Activated CD8-positive, alpha-beta memory T cell treated with anti-CD3 and anti-CD28 coated beads for 36 hours (primary cell): ENCODE measurements at regions not wholly inside any gene's neighbourhood (a gene's known extent, or its start where the extent isn't known, plus 50 kb on each side); places are given as distances from the start of the nearest gene placed in this dataset.

ENCODE experiments used
- CTCF ChIA-PET: fragments of 350-600 bp; sonication (Branson Sonifier 250); formaldehyde crosslinking; loops from one replicate; lab custom pipeline; 2021; ENCODE audit warnings: antibody characterized with exemption; lab: Charles Lee
- POLR2A ChIA-PET: fragments of 350-600 bp; sonication (Branson Sonifier 250); formaldehyde crosslinking; loops from one replicate; lab custom pipeline; 2021; ENCODE audit warnings: antibody characterized with exemption; lab: Charles Lee

DNA sequence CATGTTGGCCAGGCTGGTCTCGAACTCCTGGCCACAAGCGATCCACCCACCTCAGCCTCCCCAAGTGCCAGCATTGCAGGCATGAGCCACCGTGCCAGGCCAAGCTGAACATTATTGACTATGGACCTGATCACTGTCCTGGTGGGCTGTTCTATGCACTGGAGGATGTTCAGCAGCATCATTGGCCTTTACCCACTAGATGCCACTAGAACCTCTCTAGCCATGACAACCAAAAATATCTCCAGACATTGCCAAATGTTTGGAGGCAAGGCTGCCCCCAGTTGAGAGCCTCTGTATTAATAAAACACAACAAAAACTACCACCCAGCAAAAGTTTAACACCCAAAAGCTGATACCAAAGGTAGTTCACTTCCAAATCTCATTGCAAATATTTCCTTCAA lies 110.8 kb upstream of the SOD1 start:
- CTCF ChIA-PET: interaction anchor here (0.7 to 1.7 kb wide), 2 partner anchors 32 to 91 kb away, joined by 3 to 5 read pairs; no protein-coding TSS in a partner anchor

DNA sequence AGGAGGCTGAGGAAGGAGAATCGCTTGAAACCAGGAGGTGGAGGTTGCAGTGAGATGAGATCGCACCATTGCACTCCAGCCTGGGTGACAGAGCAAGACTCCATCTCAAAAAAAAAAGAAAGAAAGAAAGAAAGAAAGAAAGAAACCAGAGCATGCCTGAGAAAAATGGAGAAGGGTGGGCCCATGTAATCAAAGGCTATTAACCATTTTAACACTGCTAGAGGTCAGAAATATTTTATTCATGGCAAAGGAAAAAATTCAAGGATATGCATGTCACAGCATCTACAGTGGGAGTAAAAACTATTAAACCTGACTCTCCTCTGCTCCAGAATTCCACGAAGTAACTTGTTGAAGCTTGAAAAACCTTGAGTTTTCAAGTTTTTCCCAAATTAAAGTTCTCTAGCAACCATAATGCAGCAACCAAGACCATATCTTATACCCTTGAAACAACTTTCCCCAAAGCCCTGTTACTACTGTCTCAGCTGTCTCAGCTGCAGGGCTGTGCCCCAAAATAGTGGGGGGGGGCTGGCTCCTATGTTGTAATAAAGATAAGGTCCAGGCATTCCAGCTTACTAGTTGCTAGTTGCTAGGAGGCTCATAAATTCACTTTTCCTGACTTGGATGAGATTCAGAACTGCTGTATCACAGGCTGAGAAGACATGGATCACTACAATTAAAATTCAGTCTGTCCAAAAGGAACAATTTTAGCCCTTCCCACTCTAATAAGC lies 112.9 kb upstream of the SOD1 start:
- POLR2A ChIA-PET: no interaction called here
- CTCF ChIA-PET: no interaction called here

More for the DNA sequence above, 110.8 kb upstream of the SOD1 start:
- POLR2A ChIA-PET: interaction anchor here (0.6 kb wide), 3 partner anchors 15 to 339 kb away, joined by 4 to 8 read pairs (median 7); no protein-coding TSS in a partner anchor

DNA sequence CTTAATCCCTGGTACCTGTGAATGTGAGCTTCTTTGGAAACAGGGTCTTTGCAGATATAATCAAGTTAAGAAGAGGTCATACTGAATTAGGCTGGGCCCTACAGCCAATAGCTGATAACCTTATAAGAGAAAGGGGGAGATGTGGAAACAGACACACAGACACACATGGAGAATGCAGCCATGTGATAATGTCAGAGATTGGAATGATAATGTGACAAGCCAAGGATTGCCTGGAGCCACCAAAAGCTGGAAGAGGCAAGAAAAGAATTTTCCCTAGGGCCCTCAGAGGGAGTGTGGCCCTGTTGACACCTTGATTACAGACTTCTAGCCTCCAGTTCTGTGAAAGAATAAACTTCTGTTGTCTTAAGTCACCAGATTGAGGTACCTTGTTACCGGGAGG lies 114.5 kb upstream of the SOD1 start:
- CTCF ChIA-PET: no interaction called here
- POLR2A ChIA-PET: no interaction called here

DNA sequence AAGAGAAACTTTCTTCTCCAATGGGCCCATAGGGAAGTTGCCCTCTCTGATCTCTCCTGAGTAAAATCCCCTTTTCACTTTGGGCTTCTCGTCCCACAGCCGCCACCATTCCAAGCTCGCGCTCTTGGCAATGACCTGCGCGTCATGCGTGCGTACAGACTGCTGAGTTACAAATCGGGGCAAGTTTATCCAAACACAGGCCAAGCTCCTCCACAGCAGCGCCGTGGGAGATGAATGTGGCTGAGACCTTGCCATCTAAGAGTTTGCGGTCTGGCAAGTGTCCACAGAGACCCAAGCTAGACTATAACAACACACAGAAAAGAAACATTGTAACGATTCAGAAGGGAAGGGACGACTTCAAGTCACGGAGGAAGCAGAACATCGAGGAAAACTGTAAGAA lies 116.3 kb upstream of the SOD1 start:
- ChIA-PET POLR2A (no interaction called here), CTCF (no interaction called here)

DNA sequence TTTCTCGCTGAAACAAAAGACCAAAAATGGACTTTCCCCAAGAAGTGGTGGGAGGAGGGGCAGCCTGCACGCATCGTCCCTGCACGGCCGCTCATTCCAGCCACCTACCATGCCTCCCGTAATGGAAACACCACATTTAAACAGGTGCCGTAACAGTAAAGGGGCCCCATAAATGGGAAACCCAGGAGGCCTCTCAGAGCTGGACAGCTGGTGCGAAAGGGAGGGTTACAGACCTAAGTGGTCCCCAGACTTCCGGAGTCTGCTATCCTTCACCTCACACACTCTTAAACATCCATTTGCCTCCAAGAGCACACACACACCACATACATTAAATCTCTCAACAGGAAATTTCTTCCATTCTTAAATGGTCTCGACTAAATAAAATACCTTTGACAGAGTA lies 120.7 kb upstream of the SOD1 start:
- ChIA-PET CTCF (no interaction called here), POLR2A (no interaction called here)

DNA sequence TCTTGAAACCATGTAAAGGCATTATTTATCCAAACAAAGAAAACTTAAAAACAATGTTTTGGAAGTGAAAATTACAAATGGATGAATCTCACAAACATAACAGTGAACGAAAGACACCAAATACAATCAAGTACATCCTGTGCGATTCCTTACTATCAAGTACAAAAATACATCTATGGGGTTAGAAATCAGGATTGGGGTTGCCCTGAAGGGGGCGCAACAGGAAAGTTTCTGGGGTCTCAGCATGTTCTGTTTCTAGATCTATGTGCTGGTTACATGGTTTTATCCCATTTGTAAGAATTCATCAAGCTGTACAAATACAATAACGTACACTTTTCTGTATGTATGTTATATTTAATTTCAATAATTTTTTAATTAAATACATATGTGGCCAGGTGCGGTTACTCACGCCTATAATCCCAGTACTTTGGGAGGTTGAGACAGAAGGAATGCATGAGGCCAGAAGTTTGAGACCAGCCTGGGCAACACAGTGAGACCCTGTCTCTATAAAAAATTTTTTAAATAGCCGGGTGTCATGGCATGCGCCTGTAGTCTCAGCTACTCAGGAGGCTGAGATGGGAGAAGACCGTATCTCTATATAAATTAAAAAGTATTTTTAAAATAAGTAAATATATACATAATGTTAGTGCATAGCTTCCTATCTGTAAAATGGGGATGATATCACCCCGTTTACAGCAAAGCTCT lies 121.5 kb upstream of the SOD1 start:
- ChIA-PET POLR2A (no interaction called here), CTCF (no interaction called here)

DNA sequence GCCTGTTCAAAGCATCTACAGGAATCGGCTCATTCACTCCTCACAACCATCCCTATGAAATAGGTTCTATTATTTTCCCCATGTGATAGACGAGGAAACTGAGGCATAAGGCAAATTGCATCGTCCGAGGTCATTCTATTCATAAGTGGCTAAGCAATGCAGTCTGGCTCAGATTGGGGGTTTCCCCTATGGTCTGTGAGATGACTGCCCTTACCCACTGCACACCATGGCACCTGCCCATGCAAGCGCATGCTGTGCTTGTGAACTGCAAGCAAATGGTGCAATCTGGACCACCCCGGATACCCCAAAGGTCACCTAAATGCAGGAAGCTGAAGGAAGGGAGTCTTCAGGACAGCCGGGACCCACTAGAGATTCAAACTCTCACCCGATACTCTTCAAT lies 123.4 kb upstream of the SOD1 start:
- POLR2A ChIA-PET: no interaction called here
- CTCF ChIA-PET: no interaction called here

DNA sequence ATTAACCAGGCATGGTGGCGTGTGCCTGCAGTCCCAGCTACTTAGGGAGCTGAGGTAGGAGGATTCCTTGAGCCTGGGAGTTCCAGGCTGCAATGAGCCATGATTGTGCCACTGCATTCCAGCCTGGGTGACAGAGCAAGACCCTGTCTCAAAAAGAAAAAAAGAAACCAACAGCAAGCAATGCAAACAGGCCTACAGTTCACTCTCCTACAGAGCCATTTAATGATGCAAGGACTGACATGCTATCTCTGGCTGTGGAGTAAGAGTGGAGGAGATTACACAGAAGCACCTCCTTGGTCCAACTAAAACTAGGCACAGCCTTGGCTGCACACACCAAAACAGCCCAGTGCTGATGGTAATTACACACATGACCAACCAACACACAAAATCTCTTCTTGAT lies 127.5 kb upstream of the SOD1 start:
- ChIA-PET CTCF (no interaction called here), POLR2A (no interaction called here)

DNA sequence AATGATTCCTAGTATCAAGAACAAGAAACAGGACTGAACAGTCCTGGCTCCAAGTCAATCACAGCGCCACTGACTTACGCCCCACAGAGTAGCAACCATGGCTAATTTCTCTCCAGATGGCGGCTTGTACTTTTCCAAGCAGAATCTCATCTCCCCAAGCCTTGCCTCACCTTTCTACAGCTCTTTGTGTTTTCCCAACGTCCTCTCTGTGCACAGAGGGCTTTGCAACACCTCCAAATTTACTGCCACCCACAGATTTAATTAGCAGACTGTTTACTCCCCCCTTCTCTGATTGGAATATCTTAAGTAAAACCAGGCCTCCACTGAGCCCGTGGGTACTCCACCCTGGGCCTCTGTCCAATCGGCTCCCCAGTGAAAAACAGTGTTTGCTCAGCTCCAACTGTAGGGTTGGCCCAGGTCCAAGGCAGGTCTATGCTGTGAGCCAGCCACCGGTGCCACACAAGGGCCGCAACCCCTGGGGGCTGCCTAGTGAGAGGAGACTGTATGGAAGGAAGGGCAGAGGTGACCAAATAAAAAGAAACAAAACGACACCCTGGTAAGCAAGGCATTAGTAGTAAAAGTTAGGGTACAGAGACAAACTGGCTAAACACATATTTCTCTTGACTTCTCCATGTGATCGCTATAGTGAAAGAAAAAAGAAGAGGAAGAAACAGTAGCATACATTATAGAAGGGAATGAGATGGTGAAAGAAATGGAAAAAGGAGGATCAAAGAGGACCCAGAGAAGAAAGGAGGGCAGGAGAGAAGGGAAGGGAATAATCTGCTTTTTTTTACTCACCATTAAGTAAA lies 128.4 kb upstream of the SOD1 start:
- ChIA-PET POLR2A (no interaction called here), CTCF (no interaction called here)

DNA sequence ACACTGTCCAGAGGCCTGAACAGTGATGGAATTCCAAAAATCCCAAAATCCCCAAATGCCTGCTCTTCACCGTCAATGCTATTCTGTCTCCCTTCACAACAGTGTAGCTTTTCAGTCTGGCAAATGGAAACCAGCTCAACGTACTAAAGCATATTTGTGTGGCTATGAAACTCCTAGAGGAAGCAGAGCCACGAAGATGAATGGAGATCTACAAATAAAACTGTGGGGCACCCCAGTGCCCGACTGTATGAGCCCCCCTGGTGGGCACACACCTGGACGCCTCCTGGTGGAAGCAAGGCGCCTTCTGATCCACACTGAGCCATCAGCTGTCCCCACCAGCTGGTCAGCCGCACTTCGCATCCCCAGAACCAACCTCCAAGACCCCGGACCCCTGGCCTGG lies 129.1 kb upstream of the SOD1 start:
- CTCF ChIA-PET: no interaction called here
- POLR2A ChIA-PET: no interaction called here

DNA sequence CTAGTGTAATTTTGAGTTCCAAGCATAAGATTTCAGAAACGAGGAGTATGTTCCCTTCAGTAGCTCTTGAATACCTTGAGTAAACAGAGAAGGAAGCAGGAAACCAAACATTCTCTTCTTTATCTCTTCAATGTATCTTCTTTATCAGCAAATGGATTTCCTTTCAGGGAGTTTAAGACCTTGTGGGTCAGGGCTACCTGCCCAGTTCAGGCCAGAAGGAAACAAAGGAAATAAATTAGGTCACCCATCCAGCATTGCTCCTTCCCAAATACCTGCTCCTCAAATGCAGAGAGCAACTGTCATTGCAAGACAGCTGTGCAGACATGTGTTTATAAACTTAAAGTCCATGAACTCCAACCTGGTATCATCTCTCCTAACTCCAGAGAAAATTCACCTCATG lies 130.1 kb upstream of the SOD1 start:
- ChIA-PET POLR2A (no interaction called here), CTCF (interaction anchor here (0.6 to 1.2 kb wide), 2 partner anchors 11 to 269 kb away, joined by 3 read pairs; no protein-coding TSS in a partner anchor)

DNA sequence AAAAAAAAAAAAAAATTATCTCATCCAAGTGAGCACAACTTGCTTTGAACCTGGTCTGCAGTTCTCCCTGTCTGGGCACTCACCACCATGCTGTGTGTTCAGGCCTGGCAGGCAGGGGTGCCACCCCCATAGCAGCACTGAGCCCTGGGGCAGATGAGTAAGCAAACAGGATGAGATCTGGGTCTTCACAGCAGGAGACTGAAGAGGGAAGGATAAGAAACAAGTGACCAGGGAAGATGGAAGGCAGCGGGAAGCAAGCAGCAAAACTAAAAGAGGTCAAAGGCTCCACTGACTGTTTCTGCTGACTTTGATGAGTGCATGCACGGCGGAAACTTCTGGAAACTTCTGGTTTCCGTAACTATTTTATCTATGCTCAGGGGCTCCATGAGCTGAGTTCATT lies 133.5 kb upstream of the SOD1 start:
- ChIA-PET POLR2A (no interaction called here), CTCF (no interaction called here)

DNA sequence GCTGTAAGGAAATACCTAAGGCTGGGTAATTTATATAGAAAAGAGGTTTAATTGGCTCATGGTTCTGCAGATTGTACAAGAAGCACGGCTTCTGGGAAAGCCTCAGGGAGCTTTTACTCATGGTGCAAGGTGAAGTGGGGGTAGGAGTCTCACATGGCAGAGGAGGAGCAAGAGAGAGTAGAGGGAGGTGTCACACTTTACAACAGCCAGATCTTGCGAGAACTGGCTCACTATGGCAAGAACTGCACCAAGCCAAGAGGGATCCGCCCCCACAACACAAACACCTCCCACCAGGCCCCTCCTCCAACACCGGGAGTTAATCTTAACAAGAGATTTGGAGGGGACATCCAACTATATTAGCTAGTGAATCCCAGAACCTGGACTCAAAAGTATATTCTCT lies 135.4 kb upstream of the SOD1 start:
- CTCF ChIA-PET: no interaction called here

DNA sequence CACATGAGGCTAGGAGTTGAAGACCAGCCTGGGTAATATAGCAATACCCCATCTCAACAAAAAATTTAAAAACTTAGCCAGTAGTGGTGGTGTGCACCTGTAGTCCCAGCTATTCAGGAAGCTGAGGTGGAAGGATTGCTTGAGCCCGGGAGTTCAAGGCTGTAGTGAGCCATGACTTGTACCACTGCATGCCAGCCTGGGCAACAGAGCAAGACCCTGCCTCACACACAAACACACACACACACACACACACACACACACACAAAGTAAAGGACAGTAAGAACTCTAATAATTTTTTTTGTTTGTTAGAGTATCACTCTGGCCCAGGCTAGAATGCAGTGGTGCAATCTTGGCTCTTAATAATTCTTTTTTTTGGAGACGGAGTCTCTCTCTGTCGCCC lies 138.0 kb upstream of the SOD1 start:
- ChIA-PET POLR2A (no interaction called here), CTCF (no interaction called here)

More for the DNA sequence above, 135.4 kb upstream of the SOD1 start:
- POLR2A ChIA-PET: interaction anchor here (0.6 kb wide), 1 partner anchor 24 kb away, joined by 3 read pairs; no protein-coding TSS in a partner anchor

DNA sequence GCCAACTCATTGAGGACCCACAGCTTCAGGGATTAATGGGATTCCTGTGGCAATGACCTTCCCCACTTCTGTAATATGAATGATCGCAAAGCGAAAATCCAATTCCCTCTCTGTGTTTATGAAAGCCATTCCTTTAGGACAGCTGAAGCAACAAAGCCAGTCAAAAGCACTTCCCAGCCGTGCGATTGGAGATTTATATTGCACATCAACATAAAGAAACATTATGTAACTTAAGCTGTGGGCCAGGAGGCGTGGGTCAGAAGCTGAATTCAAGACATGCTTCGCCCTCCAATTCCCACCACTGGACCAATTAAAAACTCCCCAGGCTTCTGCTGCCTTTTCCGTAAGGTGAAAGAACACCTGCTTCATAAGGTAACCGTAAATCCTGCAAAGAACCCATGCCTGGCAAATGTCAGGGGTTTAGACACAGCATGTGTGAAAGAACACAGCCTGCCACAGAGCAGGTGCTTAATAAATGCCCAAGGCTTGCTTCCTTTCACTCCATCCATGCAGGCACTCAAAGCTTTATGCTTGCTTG lies 138.9 kb upstream of the SOD1 start:
- ChIA-PET POLR2A (no interaction called here), CTCF (no interaction called here)

DNA sequence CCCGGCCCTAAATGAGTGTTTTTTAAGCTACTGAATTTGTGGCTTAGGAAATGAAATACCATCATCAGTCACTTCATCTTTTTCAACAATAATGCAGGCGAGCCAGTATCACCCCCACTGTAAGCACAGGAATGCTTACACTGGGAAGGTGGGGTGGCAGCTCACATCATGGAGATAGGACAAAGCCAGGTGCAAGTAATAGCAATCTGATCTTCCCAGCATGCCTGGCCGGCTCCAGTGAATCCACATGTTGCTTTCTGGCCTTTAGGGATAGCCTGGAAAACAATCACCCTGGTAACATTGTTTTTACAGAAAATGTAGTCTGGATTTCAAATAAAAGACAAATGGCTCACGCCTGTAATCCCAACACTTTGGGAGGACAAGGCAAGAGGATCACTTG lies 140.9 kb upstream of the SOD1 start:
- CTCF ChIA-PET: no interaction called here
- POLR2A ChIA-PET: no interaction called here

DNA sequence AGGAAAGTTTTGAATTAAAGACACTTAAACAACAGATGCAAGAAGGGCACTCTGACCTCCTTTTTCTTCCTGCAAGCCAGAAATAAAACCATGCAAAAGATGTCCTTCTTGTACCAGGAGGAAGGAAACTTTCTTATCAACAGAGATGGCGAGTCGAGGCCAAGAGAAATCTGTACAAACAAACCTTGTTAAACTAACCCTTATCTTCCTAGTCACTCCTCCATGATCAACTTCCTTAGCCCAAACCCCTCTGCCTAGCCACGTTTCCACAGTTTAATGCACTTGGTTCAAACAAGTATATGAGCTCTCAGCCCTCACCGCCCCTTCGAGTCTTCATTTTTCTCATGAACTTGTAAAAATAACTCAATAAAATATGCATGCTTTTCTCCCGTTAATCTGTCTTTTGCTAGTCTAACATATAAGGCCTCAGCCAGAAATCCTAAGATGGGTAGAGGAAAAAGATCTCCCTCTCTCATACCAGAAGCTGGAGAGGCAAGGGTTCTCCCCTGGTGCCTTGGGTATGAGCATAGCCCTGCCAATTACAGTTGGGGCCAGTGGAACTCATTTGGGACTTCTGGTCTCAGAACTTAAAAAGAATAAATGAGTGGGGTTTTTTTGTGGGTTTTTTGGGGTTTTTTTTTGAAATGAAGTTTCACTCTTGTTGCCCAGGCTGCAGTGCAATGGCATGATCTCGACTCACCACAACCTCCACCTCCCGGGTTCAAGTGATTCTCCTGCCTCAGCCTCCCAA lies 141.7 kb upstream of the SOD1 start:
- ChIA-PET CTCF (no interaction called here), POLR2A (no interaction called here)

DNA sequence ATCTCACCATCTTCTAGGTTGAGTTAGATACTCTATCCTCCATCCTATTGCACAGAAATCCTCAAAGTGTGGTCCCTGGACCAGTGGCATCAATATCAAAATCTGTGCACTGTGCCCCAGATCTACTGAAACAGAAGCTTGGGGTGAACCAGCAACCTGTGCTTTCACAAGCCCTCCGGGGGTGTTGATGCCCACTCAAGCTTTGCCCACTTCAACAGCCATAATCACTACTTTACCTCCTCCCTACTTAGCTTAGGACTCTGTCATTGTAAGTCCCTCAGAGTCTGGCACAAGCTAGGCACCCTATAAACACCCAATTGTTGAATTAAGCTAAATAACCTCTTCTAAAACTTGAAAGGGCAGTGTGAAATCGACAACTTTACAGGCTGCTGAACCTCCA lies 144.2 kb upstream of the SOD1 start:
- ChIA-PET POLR2A (no interaction called here), CTCF (interaction anchor here (0.8 kb wide), 1 partner anchor 19 kb away, joined by 4 read pairs; no protein-coding TSS in a partner anchor)

DNA sequence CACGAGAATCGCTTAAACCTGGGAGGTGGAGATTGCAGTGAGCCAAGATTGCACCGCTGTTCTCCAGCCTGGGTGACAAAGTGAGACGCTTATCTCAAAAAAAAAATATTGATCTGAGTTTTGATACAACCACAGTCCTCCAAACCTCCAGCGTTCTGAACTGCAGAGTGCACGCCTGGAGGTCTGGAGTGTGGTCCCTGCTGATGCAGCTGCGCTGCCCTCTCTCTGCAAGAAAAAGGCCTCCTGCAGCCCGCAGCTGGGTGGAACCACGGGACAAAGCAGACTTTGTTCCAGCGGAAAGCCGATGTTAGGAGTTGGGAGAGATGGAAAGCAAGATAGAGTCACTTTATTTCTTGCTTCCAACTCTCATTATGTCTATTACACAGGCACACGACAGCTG lies 144.9 kb upstream of the SOD1 start:
- CTCF ChIA-PET: interaction anchor here (1.5 kb wide), 1 partner anchor 66 kb away, joined by 3 read pairs; no protein-coding TSS in a partner anchor

More for the DNA sequence above, 144.9 kb upstream of the SOD1 start:
- POLR2A ChIA-PET: no interaction called here
